GM23248 (cell line): ENCODE measurements at regions not wholly inside any gene's neighbourhood (a gene's known extent, or its start where the extent isn't known, plus 50 kb on each side); places are given as distances from the start of the nearest gene placed in this dataset.

Source experiments
- DNase-seq: peaks from one replicate; pipeline ENCODE4 v3.0.0-alpha.2; 2015
- H2AFZ ChIP-seq: fragments of 200-600 bp; sonication (generic); 2 replicates; pipeline ENCODE4 v1.6.1; 2016; ENCODE audit warnings: antibody characterized with exemption
- H3F3A ChIP-seq: fragments of 200-600 bp; sonication (generic); 2 replicates; pipeline ENCODE4 v1.6.1; 2016; ENCODE audit warnings: mild to moderate bottlenecking, antibody characterized with exemption, mixed run types; ENCODE audit not compliant: insufficient read depth
- H3K27ac ChIP-seq: fragments of 200-600 bp; sonication (generic); 2 replicates; pipeline ENCODE4 v1.5.1; 2016; ENCODE audit warnings: mild to moderate bottlenecking
- H3K27me3 ChIP-seq: fragments of 200-600 bp; sonication (generic); replicated peaks from 2 replicates; pipeline ENCODE4 v1.6.1; 2016; ENCODE audit warnings: mild to moderate bottlenecking; ENCODE audit not compliant: insufficient read depth
- H3K36me3 ChIP-seq: fragments of 200-600 bp; sonication (generic); 2 replicates; pipeline ENCODE4 v1.6.1; 2016; ENCODE audit warnings: low read depth, mild to moderate bottlenecking
- H3K4me1 ChIP-seq: fragments of 200-600 bp; sonication (generic); 2 replicates; pipeline ENCODE4 v1.6.1; 2016; ENCODE audit warnings: mild to moderate bottlenecking; ENCODE audit not compliant: insufficient read depth
- H3K4me2 ChIP-seq: fragments of 200-600 bp; sonication (generic); one replicate; pipeline ENCODE4 v1.6.1; 2016; ENCODE audit warnings: mild to moderate bottlenecking; ENCODE audit not compliant: unreplicated experiment
- H3K4me3 ChIP-seq: fragments of 200-600 bp; sonication (generic); 2 replicates; pipeline ENCODE4 v1.5.1; 2016; ENCODE audit warnings: mild to moderate bottlenecking
- H3K79me2 ChIP-seq: fragments of 200-600 bp; sonication (generic); 2 replicates; pipeline ENCODE4 v1.6.1; 2016; ENCODE audit warnings: mild to moderate bottlenecking; ENCODE audit not compliant: insufficient read depth
- H3K9ac ChIP-seq: fragments of 200-600 bp; sonication (generic); 2 replicates; pipeline ENCODE4 v1.6.1; 2016; ENCODE audit warnings: mild to moderate bottlenecking
- H3K9me2 ChIP-seq: fragments of 200-600 bp; sonication (generic); 2 replicates; pipeline ENCODE4 v1.6.1; 2016; ENCODE audit warnings: mixed run types, mild to moderate bottlenecking, moderate library complexity; ENCODE audit not compliant: insufficient read depth
- H3K9me3 ChIP-seq: fragments of 200-600 bp; sonication (generic); one replicate; pipeline ENCODE4 v1.6.1; 2017; ENCODE audit warnings: low read depth
- H4K20me1 ChIP-seq: fragments of 200-600 bp; sonication (generic); 2 replicates; pipeline ENCODE4 v1.6.0; 2016; ENCODE audit not compliant: insufficient read depth
- EZH2 ChIP-seq: fragments of 200-600 bp; sonication (generic); IDR thresholded peaks from 2 replicates; pipeline ENCODE4 v1.6.1; 2018; ENCODE audit warnings: antibody characterized with exemption, mild to moderate bottlenecking; ENCODE audit not compliant: insufficient read depth, poor library complexity, severe bottlenecking
- EZH2phosphoT487 ChIP-seq: fragments of 200-600 bp; sonication (generic); IDR thresholded peaks from 2 replicates; pipeline ENCODE4 v1.6.1; 2018; ENCODE audit warnings: antibody characterized with exemption, moderate library complexity, mild to moderate bottlenecking, low read depth; ENCODE audit not compliant: insufficient read depth
- WGBS, 2 experiments: methylation state at CpG; one replicate each; pipeline ENCODE4 v1.1.6; 2015 to 2017; ENCODE audit warnings: low lambda C conversion rate in 2 of 2, low coverage in 1 of 2; ENCODE audit errors: missing lambda C conversion rate in 2 of 2; 5-methylcytosine and 5-hydroxymethylcytosine counted together
- in situ Hi-C: fragments of 300-500 bp; cut with MboI; formaldehyde crosslinking; loops from 2 replicates; pipeline ENCODE4 v1.15.0; 2020

DNA sequence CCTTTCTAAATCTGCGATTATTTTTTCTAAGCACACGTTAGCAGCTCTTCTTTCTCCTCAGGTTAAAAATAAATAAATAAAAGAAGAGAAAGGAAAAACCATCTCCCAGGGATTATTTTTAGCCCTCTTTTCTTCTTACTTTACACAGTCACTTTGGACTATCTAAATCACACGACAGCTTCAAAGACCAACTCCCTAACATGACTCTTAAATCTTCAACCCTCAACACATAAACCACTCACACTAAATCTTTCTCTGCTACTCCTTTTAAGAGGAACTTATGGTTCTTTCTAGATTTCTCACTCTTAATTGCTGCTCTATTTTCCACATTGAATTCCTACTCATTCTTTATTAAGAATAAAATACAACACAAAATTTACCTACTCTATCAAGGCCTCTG lies 1095.0 kb upstream of the B3GALT2 start:
- WGBS, 2 experiments = 20 to 23% methylated on average over 3 of the region's 3 CpGs
- in situ Hi-C loops = no loop called here
- H4K20me1 ChIP-seq = no peaks in the 10 kb centered on the region
- H3K4me2 ChIP-seq = no peak overlapping the region
- no peak overlapping the region for H2AFZ ChIP-seq
- H3K27me3 ChIP-seq = no peaks in the 10 kb centered on the region
- no peaks in the 10 kb centered on the region for H3K9me2 ChIP-seq
- H3K9ac ChIP-seq = no peak overlapping the region
- no peaks in the 10 kb centered on the region for H3K36me3 ChIP-seq
- no peak for DNase-seq
- no peak for TF ChIP-seq EZH2phosphoT487
- TF ChIP-seq EZH2 = no peak
- no peak overlapping the region for H3K27ac ChIP-seq
- no peaks in the 10 kb centered on the region for H3K4me1 ChIP-seq
- H3K9me3 ChIP-seq = no peaks in the 10 kb centered on the region
- H3K79me2 ChIP-seq = no peaks in the 10 kb centered on the region
- H3K4me3 ChIP-seq = no peak overlapping the region
- no peaks in the 10 kb centered on the region for H3F3A ChIP-seq

DNA sequence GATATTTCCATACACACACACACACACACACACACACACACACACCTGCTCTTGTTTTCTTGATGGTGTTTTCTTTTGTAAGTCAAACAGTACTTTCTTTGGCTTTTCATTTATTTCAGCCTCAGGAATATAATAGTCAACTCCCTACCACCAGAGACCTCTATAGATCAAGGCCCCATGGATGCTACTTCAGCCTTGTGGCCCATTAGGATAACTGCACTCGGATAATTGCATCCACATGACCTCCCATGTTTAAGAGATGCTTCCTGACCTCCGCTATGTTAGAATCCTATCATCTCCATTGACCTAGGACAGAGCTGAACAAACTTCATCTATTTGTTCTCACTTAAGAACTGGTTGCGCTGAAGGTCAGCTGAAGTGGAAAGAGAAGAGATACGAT lies 1094.0 kb upstream of the B3GALT2 start:
- H3K36me3 ChIP-seq = no peaks in the 10 kb centered on the region
- H3K27me3 ChIP-seq = no peaks in the 10 kb centered on the region
- TF ChIP-seq EZH2phosphoT487 (no peak), EZH2 (no peak)
- no peak overlapping the region for H3K27ac ChIP-seq
- no peak overlapping the region for H2AFZ ChIP-seq
- H3K9me3 ChIP-seq = no peaks in the 10 kb centered on the region
- no peak overlapping the region for H3K4me2 ChIP-seq
- H3K4me3 ChIP-seq = no peak overlapping the region
- no peaks in the 10 kb centered on the region for H3K9me2 ChIP-seq
- no peaks in the 10 kb centered on the region for H3F3A ChIP-seq
- 23 to 32% methylated on average over 4 of the region's 4 CpGs for WGBS, 2 experiments
- H3K4me1 ChIP-seq = no peaks in the 10 kb centered on the region
- H4K20me1 ChIP-seq = no peaks in the 10 kb centered on the region
- H3K79me2 ChIP-seq = no peaks in the 10 kb centered on the region
- no peak for DNase-seq
- in situ Hi-C loops = no loop called here
- H3K9ac ChIP-seq = no peak overlapping the region

DNA sequence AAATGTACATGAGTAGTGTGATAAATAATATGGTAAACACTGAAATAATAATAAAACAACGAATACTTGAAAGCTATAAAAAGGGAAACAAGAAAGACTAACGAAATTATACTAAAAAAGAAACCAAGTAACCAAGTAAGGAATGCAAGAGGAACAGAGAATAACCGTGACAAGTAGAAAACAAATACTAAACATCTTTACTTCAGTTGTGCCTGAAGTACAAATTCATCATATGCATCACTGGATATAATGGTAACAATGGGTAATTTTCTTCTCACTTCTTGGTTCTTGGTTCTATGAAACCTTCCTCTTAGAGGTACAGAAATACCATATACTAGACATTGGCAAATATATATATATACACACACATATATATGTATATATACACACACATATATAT lies 1093.6 kb upstream of the B3GALT2 start:
- Histone ChIP-seq H2AFZ (no peak overlapping the region), H3K27me3 (no peaks in the 10 kb centered on the region), H3F3A (no peaks in the 10 kb centered on the region), H3K27ac (no peak overlapping the region), H3K9me2 (no peaks in the 10 kb centered on the region), H3K4me2 (no peak overlapping the region), H3K36me3 (no peaks in the 10 kb centered on the region), H4K20me1 (no peaks in the 10 kb centered on the region), H3K9ac (no peak overlapping the region), H3K4me3 (no peak overlapping the region), H3K4me1 (no peaks in the 10 kb centered on the region), H3K9me3 (no peaks in the 10 kb centered on the region), H3K79me2 (no peaks in the 10 kb centered on the region)
- in situ Hi-C loops = no loop called here
- no peak for DNase-seq
- TF ChIP-seq EZH2 (no peak), EZH2phosphoT487 (no peak)
- WGBS, 2 experiments = 32 to 33% methylated on average over 3 of the region's 3 CpGs

DNA sequence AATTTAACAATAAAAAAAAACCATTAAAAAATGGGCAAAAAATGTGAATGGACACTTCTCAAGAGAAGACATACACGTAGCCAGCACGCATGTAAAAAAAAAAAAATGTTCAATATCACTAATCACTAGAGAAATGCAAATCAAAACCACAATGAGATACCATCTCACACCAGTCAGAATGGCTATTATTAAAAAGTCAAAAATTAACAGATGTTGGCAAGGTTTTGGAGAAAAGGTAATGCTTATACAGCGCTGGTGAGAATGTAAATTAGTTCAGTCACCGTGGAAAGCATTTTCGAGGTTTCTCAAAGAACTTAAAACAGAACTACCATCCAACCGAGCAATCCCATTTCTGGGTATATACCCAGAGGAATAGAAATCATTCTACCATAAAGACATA lies 1091.5 kb upstream of the B3GALT2 start:
- in situ Hi-C loops = no loop called here
- Histone ChIP-seq H3K36me3 (no peaks in the 10 kb centered on the region), H2AFZ (no peak overlapping the region), H3K27ac (no peak overlapping the region), H3K9ac (no peak overlapping the region), H3K4me1 (no peaks in the 10 kb centered on the region), H3K27me3 (no peaks in the 10 kb centered on the region), H3K9me2 (no peaks in the 10 kb centered on the region), H4K20me1 (no peaks in the 10 kb centered on the region), H3K4me2 (no peak overlapping the region), H3K4me3 (no peak overlapping the region), H3K9me3 (no peaks in the 10 kb centered on the region), H3K79me2 (no peaks in the 10 kb centered on the region), H3F3A (no peaks in the 10 kb centered on the region)
- DNase-seq = no peak
- no peak for TF ChIP-seq EZH2
- TF ChIP-seq EZH2phosphoT487 = no peak
- WGBS, 2 experiments = 48% methylated on average over 6 of the region's 6 CpGs

DNA sequence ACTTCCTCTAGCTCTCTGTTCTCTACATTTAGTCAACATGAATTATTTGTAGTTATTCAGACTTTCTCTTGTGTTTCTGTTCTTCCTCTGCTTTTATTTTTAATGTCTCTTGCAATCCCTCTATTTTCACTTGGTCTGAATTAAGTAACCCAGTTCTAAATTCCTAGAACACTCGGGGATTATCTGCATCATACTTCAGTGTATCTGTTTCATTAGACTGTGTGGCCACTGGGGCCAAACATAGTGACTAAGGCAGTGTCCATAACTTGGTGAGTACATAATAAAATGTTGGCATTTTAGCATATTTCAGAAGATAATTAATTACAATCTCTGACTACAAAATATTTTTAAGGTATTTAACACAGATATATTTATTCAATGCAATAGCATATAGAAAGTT lies 1087.2 kb upstream of the B3GALT2 start:
- no peaks in the 10 kb centered on the region for H3K79me2 ChIP-seq
- H3K9me2 ChIP-seq = no peaks in the 10 kb centered on the region
- H2AFZ ChIP-seq = no peak overlapping the region
- no peaks in the 10 kb centered on the region for H3K9me3 ChIP-seq
- no peak overlapping the region for H3K27ac ChIP-seq
- no peak overlapping the region for H3K4me2 ChIP-seq
- H4K20me1 ChIP-seq = no peaks in the 10 kb centered on the region
- no peak overlapping the region for H3K9ac ChIP-seq
- H3F3A ChIP-seq = no peaks in the 10 kb centered on the region
- no peak for TF ChIP-seq EZH2
- TF ChIP-seq EZH2phosphoT487 = no peak
- H3K4me1 ChIP-seq = no peaks in the 10 kb centered on the region
- no peaks in the 10 kb centered on the region for H3K27me3 ChIP-seq
- WGBS, 2 experiments = 0 to 9% methylated on average over 1 of the region's 1 CpG
- H3K36me3 ChIP-seq = no peaks in the 10 kb centered on the region
- DNase-seq = no peak
- in situ Hi-C loops = no loop called here
- H3K4me3 ChIP-seq = no peak overlapping the region
